Esophagus squamous epithelium (tissue), 4 donors: ENCODE measurements at regions not wholly inside any gene's neighbourhood (a gene's known extent, or its start where the extent isn't known, plus 50 kb on each side); places are given as distances from the start of the nearest gene placed in this dataset.

Experiments used
- POLR2A ChIP-seq, 4 donors: fragments of 450-650 bp; IDR thresholded peaks; one replicate each; pipeline ENCODE4 v1.6.1; 2017; ENCODE audit warnings: antibody characterized with exemption in 4 of 4, mild to moderate bottlenecking in 4 of 4, moderate library complexity in 3 of 4
- TF ChIP-seq, protein P1 (sequence below), 6 experiments: fragments of 450-650 bp in 4 of 6; fragments of 200-600 bp in 2 of 6; sonication (generic) in 2 of 6; IDR thresholded peaks; one replicate each; pipeline ENCODE4 v1.5.1; 2016 to 2019; ENCODE audit warnings: antibody characterized with exemption in 6 of 6, mild to moderate bottlenecking in 4 of 6, moderate library complexity in 4 of 6

DNA sequence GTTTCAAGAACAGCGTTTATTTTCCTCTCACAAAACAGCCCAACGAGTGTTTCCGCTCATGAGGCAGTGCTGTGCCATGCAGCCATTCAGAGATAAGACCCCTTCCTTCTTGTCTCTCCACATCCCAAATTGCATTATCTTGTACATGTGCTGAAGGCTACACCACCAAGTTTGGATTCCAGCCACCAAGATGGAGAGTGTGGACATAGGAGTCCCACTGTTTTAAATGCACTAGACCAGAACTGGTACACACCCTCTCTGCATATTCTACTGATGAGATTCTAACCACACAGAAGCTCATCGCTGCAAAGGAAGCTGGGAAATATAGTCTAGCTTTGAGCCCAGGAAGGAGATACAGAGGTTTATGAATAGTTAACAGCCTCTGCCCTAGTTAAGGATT is 509.4 kb downstream of the NFIB start:
- TF ChIP-seq, protein P1, sequence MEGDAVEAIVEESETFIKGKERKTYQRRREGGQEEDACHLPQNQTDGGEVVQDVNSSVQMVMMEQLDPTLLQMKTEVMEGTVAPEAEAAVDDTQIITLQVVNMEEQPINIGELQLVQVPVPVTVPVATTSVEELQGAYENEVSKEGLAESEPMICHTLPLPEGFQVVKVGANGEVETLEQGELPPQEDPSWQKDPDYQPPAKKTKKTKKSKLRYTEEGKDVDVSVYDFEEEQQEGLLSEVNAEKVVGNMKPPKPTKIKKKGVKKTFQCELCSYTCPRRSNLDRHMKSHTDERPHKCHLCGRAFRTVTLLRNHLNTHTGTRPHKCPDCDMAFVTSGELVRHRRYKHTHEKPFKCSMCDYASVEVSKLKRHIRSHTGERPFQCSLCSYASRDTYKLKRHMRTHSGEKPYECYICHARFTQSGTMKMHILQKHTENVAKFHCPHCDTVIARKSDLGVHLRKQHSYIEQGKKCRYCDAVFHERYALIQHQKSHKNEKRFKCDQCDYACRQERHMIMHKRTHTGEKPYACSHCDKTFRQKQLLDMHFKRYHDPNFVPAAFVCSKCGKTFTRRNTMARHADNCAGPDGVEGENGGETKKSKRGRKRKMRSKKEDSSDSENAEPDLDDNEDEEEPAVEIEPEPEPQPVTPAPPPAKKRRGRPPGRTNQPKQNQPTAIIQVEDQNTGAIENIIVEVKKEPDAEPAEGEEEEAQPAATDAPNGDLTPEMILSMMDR (IDR thresholded peaks at IDR 0.05), result no peak
- no peak for TF ChIP-seq POLR2A (IDR thresholded peaks at IDR 0.05)
